SK-N-SH treated with all-trans-retinoic acid at 6 μM for 48 hours (cell line): ENCODE measurements at regions not wholly inside any gene's neighbourhood (a gene's known extent, or its start where the extent isn't known, plus 50 kb on each side); places are given as distances from the start of the nearest gene placed in this dataset.

Source experiments
- ATAC-seq: fragments of 200-7000 bp; cut with Tn5 transposase; 3 replicates; pipeline ENCODE4 v1.9.1; 2020; ENCODE audit warnings: mild to moderate bottlenecking, moderate library complexity
- ARNTL ChIP-seq: fragments of 450-650 bp; formaldehyde crosslinking; IDR thresholded peaks from 2 replicates; pipeline ENCODE4 v1.5.0; 2020; ENCODE audit warnings: low read depth, mild to moderate bottlenecking, moderate library complexity, borderline replicate concordance
- CREB5 ChIP-seq: fragments of 250-450 bp; sonication (Bioruptor Pico); IDR thresholded peaks from 2 replicates; pipeline ENCODE4 v1.5.1; 2020; ENCODE audit warnings: low read depth, mild to moderate bottlenecking, moderate library complexity
- CSDC2 ChIP-seq: fragments of 250-450 bp; sonication (Bioruptor Pico); IDR thresholded peaks from 2 replicates; pipeline ENCODE4 v1.5.0; 2020; ENCODE audit warnings: mild to moderate bottlenecking, moderate library complexity
- CSRNP3 ChIP-seq: fragments of 250-450 bp; sonication (Bioruptor Pico); IDR thresholded peaks from 2 replicates; pipeline ENCODE4 v1.5.1; 2021; ENCODE audit warnings: mild to moderate bottlenecking, moderate library complexity
- ESRRG ChIP-seq: fragments of 250-450 bp; sonication (Bioruptor Pico); IDR thresholded peaks from 2 replicates; pipeline ENCODE4 v1.6.1; 2021; ENCODE audit warnings: mild to moderate bottlenecking
- GLIS3 ChIP-seq: fragments of 250-450 bp; sonication (Bioruptor Pico); IDR thresholded peaks from 2 replicates; pipeline ENCODE4 v1.5.0; 2020; ENCODE audit warnings: mild to moderate bottlenecking, moderate library complexity
- OSR1 ChIP-seq: fragments of 250-450 bp; sonication (Bioruptor Pico); IDR thresholded peaks from 2 replicates; pipeline ENCODE4 v1.8.0; 2022; ENCODE audit warnings: moderate library complexity, mild to moderate bottlenecking, inconsistent platforms
- PATZ1 ChIP-seq: fragments of 250-450 bp; sonication (Bioruptor Pico); IDR thresholded peaks from 2 replicates; pipeline ENCODE4 v1.8.0; 2020; ENCODE audit warnings: mild to moderate bottlenecking, moderate library complexity, borderline replicate concordance
- POU6F1 ChIP-seq: fragments of 250-450 bp; sonication (Bioruptor Pico); IDR thresholded peaks from 2 replicates; pipeline ENCODE4 v1.8.0; 2021; ENCODE audit warnings: low read depth, mild to moderate bottlenecking, moderate library complexity, borderline replicate concordance
- PPARA ChIP-seq: fragments of 250-450 bp; sonication (Bioruptor Pico); IDR thresholded peaks from 2 replicates; pipeline ENCODE4 v1.5.0; 2020; ENCODE audit warnings: mild to moderate bottlenecking, borderline replicate concordance
- RARB ChIP-seq: fragments of 250-450 bp; sonication (Bioruptor Pico); IDR thresholded peaks from 2 replicates; pipeline ENCODE4 v1.8.0; 2021; ENCODE audit warnings: mild to moderate bottlenecking, moderate library complexity
- SNAI2 ChIP-seq: fragments of 250-450 bp; sonication (Bioruptor Pico); IDR thresholded peaks from 2 replicates; pipeline ENCODE4 v1.5.0; 2020; ENCODE audit warnings: mild to moderate bottlenecking, moderate library complexity
- TOX ChIP-seq: fragments of 250-450 bp; sonication (Bioruptor Pico); IDR thresholded peaks from 2 replicates; pipeline ENCODE4 v1.8.0; 2021; ENCODE audit warnings: mild to moderate bottlenecking, moderate library complexity, borderline replicate concordance
- TSHZ2 ChIP-seq: fragments of 250-450 bp; sonication (Bioruptor Pico); IDR thresholded peaks from 2 replicates; pipeline ENCODE4 v1.5.0; 2020; ENCODE audit warnings: mild to moderate bottlenecking, moderate library complexity
- ZC3H10 ChIP-seq: fragments of 250-450 bp; sonication (Bioruptor Pico); IDR thresholded peaks from 2 replicates; pipeline ENCODE4 v1.5.1; 2021; ENCODE audit warnings: mild to moderate bottlenecking, moderate library complexity
- ZFP30 ChIP-seq: fragments of 450-650 bp; formaldehyde crosslinking; IDR thresholded peaks from 2 replicates; pipeline ENCODE4 v1.5.0; 2022; ENCODE audit warnings: mild to moderate bottlenecking, moderate library complexity
- ZNF565 ChIP-seq: fragments of 450-650 bp; formaldehyde crosslinking; conservative IDR thresholded peaks from 2 replicates; pipeline ENCODE4 v1.5.0; 2020; ENCODE audit warnings: low read depth, mild to moderate bottlenecking, moderate library complexity
- ZNF70 ChIP-seq: fragments of 450-650 bp; formaldehyde crosslinking; IDR thresholded peaks from 2 replicates; pipeline ENCODE4 v1.5.0; 2020; ENCODE audit warnings: mild to moderate bottlenecking, moderate library complexity

- TF ChIP-seq PATZ1 (CRISPR knock-in tag), result no peak
Observed at GRCh38 chr16:62872339-62872738, 836.1 kb upstream of the CDH8 start (continued).

GRCh38 chr16:62870554-62870953, 834.3 kb upstream of the CDH8 start:
- TF ChIP-seq TOX (CRISPR knock-in tag) (no peak), GLIS3 (CRISPR knock-in tag) (no peak), CREB5 (CRISPR knock-in tag) (no peak), PATZ1 (CRISPR knock-in tag) (no peak), POU6F1 (CRISPR knock-in tag) (no peak), CSRNP3 (no peak), PPARA (CRISPR knock-in tag) (no peak), RARB (CRISPR knock-in tag) (no peak), ESRRG (no peak), ARNTL (CRISPR knock-in tag) (no peak), ZNF70 (CRISPR knock-in tag) (no peak)
- no peak for ATAC-seq

GRCh38 chr16:62869837-62870236, 833.6 kb upstream of the CDH8 start:
- TF ChIP-seq ZNF565 (CRISPR knock-in tag), result no peak
- no peak for ATAC-seq

- TF ChIP-seq ESRRG (no peak), ARNTL (CRISPR knock-in tag) (no peak), ZC3H10 (CRISPR knock-in tag) (no peak), ZNF565 (CRISPR knock-in tag) (no peak), PPARA (CRISPR knock-in tag) (no peak)
- ATAC-seq, result no peak
Observed at GRCh38 chr16:62863139-62863538, 826.9 kb upstream of the CDH8 start.

GRCh38 chr16:62853887-62854286, 817.6 kb upstream of the CDH8 start:
- TF ChIP-seq OSR1 (CRISPR knock-in tag) (no peak), ZFP30 (no peak), TOX (CRISPR knock-in tag) (no peak), PATZ1 (CRISPR knock-in tag) (no peak), CSDC2 (no peak), PPARA (CRISPR knock-in tag) (no peak), TSHZ2 (CRISPR knock-in tag) (no peak), ESRRG (no peak), SNAI2 (no peak), POU6F1 (CRISPR knock-in tag) (no peak), ZNF70 (CRISPR knock-in tag) (no peak), RARB (CRISPR knock-in tag) (no peak), ZNF565 (CRISPR knock-in tag) (no peak)
- ATAC-seq, result no peak
